ENCODE measurements at regions not wholly inside any gene's neighbourhood (a gene's known extent, or its start where the extent isn't known, plus 50 kb on each side); places are given as distances from the start of the nearest gene placed in this dataset.

GRCh38 chr5:124039410-124039809 is 527.4 kb downstream of the CSNK1G3 start:
- TF ChIP-seq, protein P1, sequence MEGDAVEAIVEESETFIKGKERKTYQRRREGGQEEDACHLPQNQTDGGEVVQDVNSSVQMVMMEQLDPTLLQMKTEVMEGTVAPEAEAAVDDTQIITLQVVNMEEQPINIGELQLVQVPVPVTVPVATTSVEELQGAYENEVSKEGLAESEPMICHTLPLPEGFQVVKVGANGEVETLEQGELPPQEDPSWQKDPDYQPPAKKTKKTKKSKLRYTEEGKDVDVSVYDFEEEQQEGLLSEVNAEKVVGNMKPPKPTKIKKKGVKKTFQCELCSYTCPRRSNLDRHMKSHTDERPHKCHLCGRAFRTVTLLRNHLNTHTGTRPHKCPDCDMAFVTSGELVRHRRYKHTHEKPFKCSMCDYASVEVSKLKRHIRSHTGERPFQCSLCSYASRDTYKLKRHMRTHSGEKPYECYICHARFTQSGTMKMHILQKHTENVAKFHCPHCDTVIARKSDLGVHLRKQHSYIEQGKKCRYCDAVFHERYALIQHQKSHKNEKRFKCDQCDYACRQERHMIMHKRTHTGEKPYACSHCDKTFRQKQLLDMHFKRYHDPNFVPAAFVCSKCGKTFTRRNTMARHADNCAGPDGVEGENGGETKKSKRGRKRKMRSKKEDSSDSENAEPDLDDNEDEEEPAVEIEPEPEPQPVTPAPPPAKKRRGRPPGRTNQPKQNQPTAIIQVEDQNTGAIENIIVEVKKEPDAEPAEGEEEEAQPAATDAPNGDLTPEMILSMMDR (IDR thresholded peaks at IDR 0.05) = no peak
- no peak for TF ChIP-seq POLR2A (IDR thresholded peaks at IDR 0.05)
